Stimulated activated naive CD8-positive, alpha-beta T cell treated with anti-CD3 and anti-CD28 coated beads, Interleukin-15, Interleukin-2, amounts not matched to agents 100 ng/mL and 50 ng/mL, for 24 hours (primary cell): ENCODE measurements at regions not wholly inside any gene's neighbourhood (a gene's known extent, or its start where the extent isn't known, plus 50 kb on each side); places are given as distances from the start of the nearest gene placed in this dataset.

ENCODE experiments used
- H3K27ac Mint-ChIP-seq: one replicate; pipeline ENCODE4 v1.8.0; 2021; ENCODE audit warnings: mild to moderate bottlenecking, mixed read lengths
- H3K27me3 Mint-ChIP-seq: one replicate; pipeline ENCODE4 v1.8.0; 2021; ENCODE audit warnings: mixed read lengths
- H3K36me3 Mint-ChIP-seq: one replicate; pipeline ENCODE4 v1.8.0; 2021; ENCODE audit warnings: low read depth, mixed read lengths
- H3K4me1 Mint-ChIP-seq: one replicate; pipeline ENCODE4 v1.8.0; 2021; ENCODE audit warnings: low read depth, mixed read lengths
- H3K4me3 Mint-ChIP-seq: one replicate; pipeline ENCODE4 v1.8.0; 2021; ENCODE audit warnings: mild to moderate bottlenecking, mixed read lengths
- H3K9me3 Mint-ChIP-seq: one replicate; pipeline ENCODE4 v1.8.0; 2021; ENCODE audit warnings: mixed read lengths

DNA sequence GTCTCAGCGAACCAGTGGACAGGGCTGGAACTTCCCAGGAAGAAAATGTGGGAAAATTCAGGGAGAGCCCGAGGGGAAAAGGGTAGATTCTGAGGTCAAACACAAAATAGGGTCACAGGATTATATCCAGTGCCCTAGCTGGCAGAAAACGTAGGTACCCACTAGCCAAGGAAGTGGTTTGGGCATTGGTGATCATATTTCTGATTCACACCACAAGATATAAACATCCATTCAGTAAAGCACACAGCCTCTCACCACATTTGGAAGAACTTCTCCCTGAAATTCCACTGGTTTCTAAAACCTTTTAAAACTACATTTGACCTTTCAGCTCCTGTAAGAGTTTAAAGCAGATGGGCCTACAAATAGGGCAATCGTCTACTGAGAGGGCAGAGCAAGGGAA, 186.9 kb downstream of the TTC32 start:
- peaks cover 4% of the 10 kb centered on the region for H3K27me3 Mint-ChIP-seq
- peaks cover 5% of the 10 kb centered on the region for H3K9me3 Mint-ChIP-seq
- no peaks in the 10 kb centered on the region for H3K36me3 Mint-ChIP-seq
- no peak overlapping the region for H3K4me3 Mint-ChIP-seq
- H3K4me1 Mint-ChIP-seq, result no peaks in the 10 kb centered on the region
- H3K27ac Mint-ChIP-seq, result no peak overlapping the region

GRCh38 chr2:19712850-19713249, 188.9 kb downstream of the TTC32 start:
- H3K27ac Mint-ChIP-seq, result no peak overlapping the region
- peaks cover 5% of the 10 kb centered on the region for H3K9me3 Mint-ChIP-seq
- no peak overlapping the region for H3K4me3 Mint-ChIP-seq
- peaks cover 8% of the 10 kb centered on the region for H3K27me3 Mint-ChIP-seq
- no peaks in the 10 kb centered on the region for H3K36me3 Mint-ChIP-seq
- no peaks in the 10 kb centered on the region for H3K4me1 Mint-ChIP-seq

GRCh38 chr2:19711470-19712372, 190.1 kb downstream of the TTC32 start:
- no peaks in the 10 kb centered on the region for H3K36me3 Mint-ChIP-seq
- no peaks in the 10 kb centered on the region for H3K4me1 Mint-ChIP-seq
- peaks cover 5% of the 10 kb centered on the region for H3K9me3 Mint-ChIP-seq
- no peak overlapping the region for H3K4me3 Mint-ChIP-seq
- H3K27me3 Mint-ChIP-seq, result peaks cover 8% of the 10 kb centered on the region
- H3K27ac Mint-ChIP-seq, result no peak overlapping the region

DNA sequence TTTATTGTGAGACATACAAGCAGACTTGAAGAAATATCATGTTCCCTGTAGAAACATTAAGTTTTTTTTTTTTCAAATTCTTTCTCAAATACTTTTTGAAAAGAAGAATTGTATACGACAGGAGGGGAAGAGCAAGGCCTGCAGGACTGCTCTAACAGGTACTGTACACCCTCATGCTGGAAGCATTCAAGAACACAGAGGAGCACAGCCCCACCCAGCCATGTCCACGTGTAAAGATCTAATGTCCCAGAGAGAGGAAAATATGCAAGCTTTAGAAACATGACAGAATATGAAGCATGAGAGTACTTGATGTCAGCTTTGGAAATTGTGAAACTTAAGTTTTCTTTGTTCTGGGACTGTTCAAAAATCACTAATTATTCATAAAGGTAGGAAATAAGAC, 191.6 kb downstream of the TTC32 start:
- H3K36me3 Mint-ChIP-seq, result no peaks in the 10 kb centered on the region
- no peak overlapping the region for H3K27ac Mint-ChIP-seq
- H3K4me1 Mint-ChIP-seq, result no peaks in the 10 kb centered on the region
- H3K9me3 Mint-ChIP-seq, result peaks cover 5% of the 10 kb centered on the region
- no peak overlapping the region for H3K4me3 Mint-ChIP-seq
- peaks cover 4% of the 10 kb centered on the region for H3K27me3 Mint-ChIP-seq

GRCh38 chr2:19709553-19709952, 192.2 kb downstream of the TTC32 start:
- Mint-ChIP-seq H3K4me3 (no peak overlapping the region), H3K9me3 (peaks cover 5% of the 10 kb centered on the region), H3K27ac (no peak overlapping the region), H3K4me1 (no peaks in the 10 kb centered on the region), H3K27me3 (peaks cover 4% of the 10 kb centered on the region), H3K36me3 (no peaks in the 10 kb centered on the region)

- Mint-ChIP-seq H3K9me3 (peaks cover 5% of the 10 kb centered on the region), H3K27ac (no peak overlapping the region), H3K4me1 (no peaks in the 10 kb centered on the region), H3K27me3 (peaks cover 4% of the 10 kb centered on the region), H3K36me3 (no peaks in the 10 kb centered on the region), H3K4me3 (no peak overlapping the region)
Observed at GRCh38 chr2:19708776-19709175, 193.0 kb downstream of the TTC32 start.

DNA sequence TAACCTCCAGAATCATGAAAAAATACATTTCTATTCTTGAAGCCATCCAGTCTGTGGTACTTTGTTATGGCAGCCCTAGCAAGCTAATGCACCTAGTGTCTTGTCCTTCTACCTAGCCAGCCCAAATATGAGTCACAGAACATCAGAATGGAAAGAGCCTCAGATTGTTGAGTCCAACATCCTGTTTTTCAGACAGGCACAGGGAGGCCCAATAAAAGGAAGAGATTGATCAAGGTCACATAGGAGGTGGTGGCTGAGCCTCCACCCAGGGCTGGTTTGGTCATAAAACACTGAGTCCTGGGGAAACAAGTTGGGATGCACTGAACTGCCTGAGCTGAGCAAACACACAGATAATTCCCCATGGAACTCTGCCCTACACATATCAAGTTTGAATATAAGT, 195.5 kb downstream of the TTC32 start:
- Mint-ChIP-seq H3K27me3 (peaks cover 6% of the 10 kb centered on the region), H3K36me3 (no peaks in the 10 kb centered on the region)

DNA sequence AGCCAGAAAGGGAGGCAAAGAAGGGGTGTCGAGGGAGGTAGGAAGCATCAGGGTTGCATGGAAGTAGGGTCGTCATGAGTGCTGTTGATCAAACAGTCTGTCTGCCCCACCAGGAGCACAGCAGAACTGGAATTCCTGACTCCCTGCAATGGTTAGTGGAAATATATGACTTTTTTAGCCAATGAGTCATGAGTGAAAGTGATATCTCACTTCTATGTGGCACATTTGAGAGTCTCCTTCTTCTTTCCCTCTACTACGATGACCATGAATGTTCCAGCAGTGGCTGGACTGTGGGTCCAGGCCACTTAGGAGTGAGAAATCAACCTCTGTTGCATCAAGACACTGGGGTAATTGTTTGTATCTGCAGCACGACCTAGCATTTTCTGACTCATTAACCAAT, 199.5 kb downstream of the TTC32 start:
- Mint-ChIP-seq H3K36me3 (no peaks in the 10 kb centered on the region), H3K4me1 (no peaks in the 10 kb centered on the region), H3K27ac (no peak overlapping the region), H3K9me3 (peaks cover 7% of the 10 kb centered on the region), H3K4me3 (no peak overlapping the region), H3K27me3 (peaks cover 2% of the 10 kb centered on the region)

More for the DNA sequence above, 195.5 kb downstream of the TTC32 start:
- Mint-ChIP-seq H3K4me3 (no peak overlapping the region), H3K9me3 (no peaks in the 10 kb centered on the region), H3K4me1 (no peaks in the 10 kb centered on the region), H3K27ac (no peak overlapping the region)

- Mint-ChIP-seq H3K4me1 (no peaks in the 10 kb centered on the region), H3K27me3 (peaks cover 2% of the 10 kb centered on the region), H3K4me3 (no peak overlapping the region), H3K9me3 (peaks cover 14% of the 10 kb centered on the region), H3K27ac (no peak overlapping the region), H3K36me3 (no peaks in the 10 kb centered on the region)
Observed at GRCh38 chr2:19700861-19701585, 200.8 kb downstream of the TTC32 start.

GRCh38 chr2:19697131-19697530, 204.7 kb downstream of the TTC32 start:
- Mint-ChIP-seq H3K4me3 (no peak overlapping the region), H3K36me3 (no peaks in the 10 kb centered on the region), H3K4me1 (no peaks in the 10 kb centered on the region), H3K9me3 (peaks cover 16% of the 10 kb centered on the region), H3K27ac (no peak overlapping the region), H3K27me3 (no peaks in the 10 kb centered on the region)

DNA sequence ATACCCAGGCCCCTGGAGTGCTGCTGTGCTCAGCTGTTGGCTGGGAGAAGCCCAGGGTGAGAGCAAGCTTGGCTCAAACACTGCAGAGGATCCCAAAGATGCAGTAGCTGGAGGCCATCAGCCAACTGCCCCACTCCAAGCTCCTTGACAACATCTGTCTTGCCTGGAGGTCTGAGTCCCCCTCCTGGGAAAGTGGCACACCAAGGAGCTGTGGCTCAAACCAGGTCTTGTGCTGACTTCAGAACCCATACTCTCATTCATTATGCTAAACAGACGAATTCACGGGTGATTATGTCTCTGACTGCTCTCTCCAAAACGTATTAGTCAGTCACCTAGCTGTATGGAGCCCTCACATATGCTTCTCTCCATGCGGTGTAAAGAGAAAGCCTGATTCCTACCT, 206.1 kb downstream of the TTC32 start:
- no peak overlapping the region for H3K4me3 Mint-ChIP-seq
- no peaks in the 10 kb centered on the region for H3K36me3 Mint-ChIP-seq
- H3K27me3 Mint-ChIP-seq, result peaks cover 5% of the 10 kb centered on the region
- no peak overlapping the region for H3K27ac Mint-ChIP-seq
- no peaks in the 10 kb centered on the region for H3K4me1 Mint-ChIP-seq
- peaks cover 16% of the 10 kb centered on the region for H3K9me3 Mint-ChIP-seq

DNA sequence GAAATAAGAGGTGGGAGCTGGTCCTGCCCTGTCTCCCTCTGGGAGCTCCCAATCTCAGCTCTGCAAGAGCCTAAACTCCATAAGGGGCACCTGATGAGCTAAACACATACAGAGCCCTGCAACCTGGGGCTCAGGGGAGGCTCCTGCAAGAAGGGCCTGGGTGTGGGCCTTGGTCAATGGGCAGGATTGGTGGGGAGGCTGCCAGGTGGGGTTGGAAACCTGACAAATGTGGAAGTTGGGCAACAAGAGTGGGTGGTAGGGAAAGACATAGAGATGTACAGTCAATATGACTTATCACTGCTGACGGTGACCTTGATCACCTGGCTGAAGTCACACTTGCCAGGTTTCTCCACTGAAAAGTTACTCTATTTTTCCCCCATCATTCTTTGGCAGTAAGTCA, 209.9 kb downstream of the TTC32 start:
- H3K4me1 Mint-ChIP-seq, result no peaks in the 10 kb centered on the region
- no peaks in the 10 kb centered on the region for H3K36me3 Mint-ChIP-seq
- peaks cover 6% of the 10 kb centered on the region for H3K27me3 Mint-ChIP-seq
- no peak overlapping the region for H3K4me3 Mint-ChIP-seq
- H3K27ac Mint-ChIP-seq, result no peak overlapping the region
- H3K9me3 Mint-ChIP-seq, result peaks cover 7% of the 10 kb centered on the region

- no peaks in the 10 kb centered on the region for H3K36me3 Mint-ChIP-seq
- no peak overlapping the region for H3K27ac Mint-ChIP-seq
- H3K9me3 Mint-ChIP-seq, result no peaks in the 10 kb centered on the region
Observed at GRCh38 chr2:19690429-19690828, 211.4 kb downstream of the TTC32 start.

DNA sequence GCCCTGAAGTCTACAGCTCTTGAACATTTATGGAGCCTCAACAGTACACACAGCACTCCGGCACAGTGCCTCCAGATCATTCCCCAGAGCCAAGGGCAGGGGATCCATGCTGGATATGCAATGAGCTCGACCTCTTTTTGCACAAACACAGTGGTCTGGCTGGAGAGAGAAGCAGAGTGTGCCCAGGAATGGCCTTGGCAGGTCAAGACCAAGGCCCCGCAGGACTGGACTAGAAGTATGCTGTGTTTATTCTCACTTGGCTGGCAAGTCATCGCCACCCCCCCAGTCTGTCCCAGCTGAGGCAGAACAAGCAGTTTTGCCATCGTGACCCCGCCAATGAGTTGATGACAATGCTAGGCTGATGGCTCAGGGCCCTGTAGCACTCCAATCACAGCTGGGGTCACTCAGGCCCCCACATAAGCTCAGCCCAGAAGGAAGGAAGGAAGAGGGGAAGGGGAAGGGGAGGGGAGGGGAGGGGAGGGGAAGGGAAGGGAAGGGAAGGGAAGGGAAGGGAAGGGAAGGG, 212.1 kb downstream of the TTC32 start:
- Mint-ChIP-seq H3K27ac (no peak overlapping the region), H3K4me3 (no peak overlapping the region), H3K36me3 (no peaks in the 10 kb centered on the region), H3K27me3 (peaks cover 6% of the 10 kb centered on the region), H3K4me1 (no peaks in the 10 kb centered on the region), H3K9me3 (no peaks in the 10 kb centered on the region)

More at GRCh38 chr2:19690429-19690828, 211.4 kb downstream of the TTC32 start:
- Mint-ChIP-seq H3K4me1 (no peaks in the 10 kb centered on the region), H3K27me3 (peaks cover 6% of the 10 kb centered on the region), H3K4me3 (no peak overlapping the region)

- Mint-ChIP-seq H3K9me3 (no peaks in the 10 kb centered on the region), H3K36me3 (no peaks in the 10 kb centered on the region), H3K4me3 (no peak overlapping the region), H3K27me3 (peaks cover 6% of the 10 kb centered on the region), H3K4me1 (no peaks in the 10 kb centered on the region), H3K27ac (no peak overlapping the region)
Observed at GRCh38 chr2:19688059-19688458, 213.7 kb downstream of the TTC32 start.
